ENCODE measurements at regions not wholly inside any gene's neighbourhood (a gene's known extent, or its start where the extent isn't known, plus 50 kb on each side); places are given as distances from the start of the nearest gene placed in this dataset.

- TF ChIP-seq GABPA (IDR thresholded peaks at IDR 0.05; ENCODE audit: low read depth), result no peak
- TF ChIP-seq, protein P1, sequence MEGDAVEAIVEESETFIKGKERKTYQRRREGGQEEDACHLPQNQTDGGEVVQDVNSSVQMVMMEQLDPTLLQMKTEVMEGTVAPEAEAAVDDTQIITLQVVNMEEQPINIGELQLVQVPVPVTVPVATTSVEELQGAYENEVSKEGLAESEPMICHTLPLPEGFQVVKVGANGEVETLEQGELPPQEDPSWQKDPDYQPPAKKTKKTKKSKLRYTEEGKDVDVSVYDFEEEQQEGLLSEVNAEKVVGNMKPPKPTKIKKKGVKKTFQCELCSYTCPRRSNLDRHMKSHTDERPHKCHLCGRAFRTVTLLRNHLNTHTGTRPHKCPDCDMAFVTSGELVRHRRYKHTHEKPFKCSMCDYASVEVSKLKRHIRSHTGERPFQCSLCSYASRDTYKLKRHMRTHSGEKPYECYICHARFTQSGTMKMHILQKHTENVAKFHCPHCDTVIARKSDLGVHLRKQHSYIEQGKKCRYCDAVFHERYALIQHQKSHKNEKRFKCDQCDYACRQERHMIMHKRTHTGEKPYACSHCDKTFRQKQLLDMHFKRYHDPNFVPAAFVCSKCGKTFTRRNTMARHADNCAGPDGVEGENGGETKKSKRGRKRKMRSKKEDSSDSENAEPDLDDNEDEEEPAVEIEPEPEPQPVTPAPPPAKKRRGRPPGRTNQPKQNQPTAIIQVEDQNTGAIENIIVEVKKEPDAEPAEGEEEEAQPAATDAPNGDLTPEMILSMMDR (IDR thresholded peaks at IDR 0.05; ENCODE audit: insufficient read depth, low read length), result no peak
- TF ChIP-seq POLR2AphosphoS5 (IDR thresholded peaks at IDR 0.05; ENCODE audit: low read depth), result no peak
- no peak for TF ChIP-seq REST (IDR thresholded peaks at IDR 0.05; ENCODE audit: insufficient replicate concordance, low read depth)
- TF ChIP-seq SPI1 (IDR thresholded peaks at IDR 0.05; ENCODE audit: borderline replicate concordance, low read depth), result no peak
Measured at GRCh38 chr10:133032976-133033741, 54.6 kb upstream of the ADGRA1 start.
